H1 (cell line): ENCODE measurements at regions not wholly inside any gene's neighbourhood (a gene's known extent, or its start where the extent isn't known, plus 50 kb on each side); places are given as distances from the start of the nearest gene placed in this dataset.

ENCODE experiments used
- CEBPB ChIP-seq: IDR thresholded peaks from 2 replicates; pipeline ENCODE4 v1.6.1; 2012; ENCODE audit warnings: low read depth, low read length
- EGR1 ChIP-seq: IDR thresholded peaks from 2 replicates; pipeline ENCODE4 v1.6.1; 2011; ENCODE audit warnings: low read depth, low read length, borderline replicate concordance
- KDM1A ChIP-seq: fragments of 200-600, 300-600 bp; sonication (generic); IDR thresholded peaks from 2 replicates; pipeline ENCODE4 v1.7.1; 2016; ENCODE audit warnings: mild to moderate bottlenecking, low read length, borderline replicate concordance
- KDM5A ChIP-seq: fragments of 200-600 bp; IDR thresholded peaks from 2 replicates; pipeline ENCODE4 v1.7.1; 2012; ENCODE audit warnings: mild to moderate bottlenecking, low read length, inconsistent platforms, mixed read lengths
- SP1 ChIP-seq: IDR thresholded peaks from 2 replicates; pipeline ENCODE4 v1.6.1; 2011; ENCODE audit warnings: low read depth, low read length
- YY1 ChIP-seq: IDR thresholded peaks from 2 replicates; pipeline ENCODE4 v1.6.1; 2011; ENCODE audit warnings: low read depth, mild to moderate bottlenecking, low read length
- TF ChIP-seq, protein P1 (sequence below): fragments of 300-600 bp; sonication (generic); IDR thresholded peaks from 2 replicates; pipeline ENCODE4 v1.7.1; 2012; ENCODE audit warnings: low read length, moderate library complexity, mild to moderate bottlenecking, inconsistent platforms; ENCODE audit not compliant: insufficient replicate concordance

DNA sequence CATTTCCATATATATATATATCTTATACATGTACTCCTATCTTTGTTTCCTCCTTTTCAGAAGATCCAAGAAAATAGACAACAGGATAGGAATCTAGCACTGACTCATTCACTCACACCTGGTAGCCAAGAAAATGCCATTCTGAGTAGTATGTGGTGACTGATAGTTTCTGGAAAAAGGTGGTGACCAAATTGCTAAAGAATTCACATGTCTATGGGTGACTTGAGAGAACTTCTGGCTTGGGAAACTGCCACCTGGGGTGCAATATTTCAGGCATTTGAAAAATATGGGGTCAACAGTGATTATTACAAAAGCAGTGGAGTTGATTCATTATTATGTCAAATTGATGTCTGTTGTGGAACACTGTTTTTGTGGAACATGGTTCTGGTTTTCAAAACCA, 605.1 kb downstream of the PCDH18 start (continued):
- TF ChIP-seq, protein P1, sequence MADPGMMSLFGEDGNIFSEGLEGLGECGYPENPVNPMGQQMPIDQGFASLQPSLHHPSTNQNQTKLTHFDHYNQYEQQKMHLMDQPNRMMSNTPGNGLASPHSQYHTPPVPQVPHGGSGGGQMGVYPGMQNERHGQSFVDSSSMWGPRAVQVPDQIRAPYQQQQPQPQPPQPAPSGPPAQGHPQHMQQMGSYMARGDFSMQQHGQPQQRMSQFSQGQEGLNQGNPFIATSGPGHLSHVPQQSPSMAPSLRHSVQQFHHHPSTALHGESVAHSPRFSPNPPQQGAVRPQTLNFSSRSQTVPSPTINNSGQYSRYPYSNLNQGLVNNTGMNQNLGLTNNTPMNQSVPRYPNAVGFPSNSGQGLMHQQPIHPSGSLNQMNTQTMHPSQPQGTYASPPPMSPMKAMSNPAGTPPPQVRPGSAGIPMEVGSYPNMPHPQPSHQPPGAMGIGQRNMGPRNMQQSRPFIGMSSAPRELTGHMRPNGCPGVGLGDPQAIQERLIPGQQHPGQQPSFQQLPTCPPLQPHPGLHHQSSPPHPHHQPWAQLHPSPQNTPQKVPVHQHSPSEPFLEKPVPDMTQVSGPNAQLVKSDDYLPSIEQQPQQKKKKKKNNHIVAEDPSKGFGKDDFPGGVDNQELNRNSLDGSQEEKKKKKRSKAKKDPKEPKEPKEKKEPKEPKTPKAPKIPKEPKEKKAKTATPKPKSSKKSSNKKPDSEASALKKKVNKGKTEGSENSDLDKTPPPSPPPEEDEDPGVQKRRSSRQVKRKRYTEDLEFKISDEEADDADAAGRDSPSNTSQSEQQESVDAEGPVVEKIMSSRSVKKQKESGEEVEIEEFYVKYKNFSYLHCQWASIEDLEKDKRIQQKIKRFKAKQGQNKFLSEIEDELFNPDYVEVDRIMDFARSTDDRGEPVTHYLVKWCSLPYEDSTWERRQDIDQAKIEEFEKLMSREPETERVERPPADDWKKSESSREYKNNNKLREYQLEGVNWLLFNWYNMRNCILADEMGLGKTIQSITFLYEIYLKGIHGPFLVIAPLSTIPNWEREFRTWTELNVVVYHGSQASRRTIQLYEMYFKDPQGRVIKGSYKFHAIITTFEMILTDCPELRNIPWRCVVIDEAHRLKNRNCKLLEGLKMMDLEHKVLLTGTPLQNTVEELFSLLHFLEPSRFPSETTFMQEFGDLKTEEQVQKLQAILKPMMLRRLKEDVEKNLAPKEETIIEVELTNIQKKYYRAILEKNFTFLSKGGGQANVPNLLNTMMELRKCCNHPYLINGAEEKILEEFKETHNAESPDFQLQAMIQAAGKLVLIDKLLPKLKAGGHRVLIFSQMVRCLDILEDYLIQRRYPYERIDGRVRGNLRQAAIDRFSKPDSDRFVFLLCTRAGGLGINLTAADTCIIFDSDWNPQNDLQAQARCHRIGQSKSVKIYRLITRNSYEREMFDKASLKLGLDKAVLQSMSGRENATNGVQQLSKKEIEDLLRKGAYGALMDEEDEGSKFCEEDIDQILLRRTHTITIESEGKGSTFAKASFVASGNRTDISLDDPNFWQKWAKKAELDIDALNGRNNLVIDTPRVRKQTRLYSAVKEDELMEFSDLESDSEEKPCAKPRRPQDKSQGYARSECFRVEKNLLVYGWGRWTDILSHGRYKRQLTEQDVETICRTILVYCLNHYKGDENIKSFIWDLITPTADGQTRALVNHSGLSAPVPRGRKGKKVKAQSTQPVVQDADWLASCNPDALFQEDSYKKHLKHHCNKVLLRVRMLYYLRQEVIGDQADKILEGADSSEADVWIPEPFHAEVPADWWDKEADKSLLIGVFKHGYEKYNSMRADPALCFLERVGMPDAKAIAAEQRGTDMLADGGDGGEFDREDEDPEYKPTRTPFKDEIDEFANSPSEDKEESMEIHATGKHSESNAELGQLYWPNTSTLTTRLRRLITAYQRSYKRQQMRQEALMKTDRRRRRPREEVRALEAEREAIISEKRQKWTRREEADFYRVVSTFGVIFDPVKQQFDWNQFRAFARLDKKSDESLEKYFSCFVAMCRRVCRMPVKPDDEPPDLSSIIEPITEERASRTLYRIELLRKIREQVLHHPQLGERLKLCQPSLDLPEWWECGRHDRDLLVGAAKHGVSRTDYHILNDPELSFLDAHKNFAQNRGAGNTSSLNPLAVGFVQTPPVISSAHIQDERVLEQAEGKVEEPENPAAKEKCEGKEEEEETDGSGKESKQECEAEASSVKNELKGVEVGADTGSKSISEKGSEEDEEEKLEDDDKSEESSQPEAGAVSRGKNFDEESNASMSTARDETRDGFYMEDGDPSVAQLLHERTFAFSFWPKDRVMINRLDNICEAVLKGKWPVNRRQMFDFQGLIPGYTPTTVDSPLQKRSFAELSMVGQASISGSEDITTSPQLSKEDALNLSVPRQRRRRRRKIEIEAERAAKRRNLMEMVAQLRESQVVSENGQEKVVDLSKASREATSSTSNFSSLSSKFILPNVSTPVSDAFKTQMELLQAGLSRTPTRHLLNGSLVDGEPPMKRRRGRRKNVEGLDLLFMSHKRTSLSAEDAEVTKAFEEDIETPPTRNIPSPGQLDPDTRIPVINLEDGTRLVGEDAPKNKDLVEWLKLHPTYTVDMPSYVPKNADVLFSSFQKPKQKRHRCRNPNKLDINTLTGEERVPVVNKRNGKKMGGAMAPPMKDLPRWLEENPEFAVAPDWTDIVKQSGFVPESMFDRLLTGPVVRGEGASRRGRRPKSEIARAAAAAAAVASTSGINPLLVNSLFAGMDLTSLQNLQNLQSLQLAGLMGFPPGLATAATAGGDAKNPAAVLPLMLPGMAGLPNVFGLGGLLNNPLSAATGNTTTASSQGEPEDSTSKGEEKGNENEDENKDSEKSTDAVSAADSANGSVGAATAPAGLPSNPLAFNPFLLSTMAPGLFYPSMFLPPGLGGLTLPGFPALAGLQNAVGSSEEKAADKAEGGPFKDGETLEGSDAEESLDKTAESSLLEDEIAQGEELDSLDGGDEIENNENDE = no peak
- TF ChIP-seq YY1 = no peak
- TF ChIP-seq KDM1A = no peak
- TF ChIP-seq SP1 = no peak
- no peak for TF ChIP-seq CEBPB
- no peak for TF ChIP-seq EGR1
- no peak for TF ChIP-seq KDM5A
